Activated CD4-positive, alpha-beta T cell treated with anti-CD3 and anti-CD28 coated beads for 4 hours (primary cell): ENCODE measurements at regions not wholly inside any gene's neighbourhood (a gene's known extent, or its start where the extent isn't known, plus 50 kb on each side); places are given as distances from the start of the nearest gene placed in this dataset.
"Not testable (repeated sequence)": the region's sequence is repeated elsewhere in the genome, so short reads cannot be mapped to it uniquely, and the experiment has no call there.

Experiments
- DNase-seq, 2 donors: peaks; one replicate each; pipeline ENCODE4 v3.0.0-alpha.2; 2020

- no peak for DNase-seq
Measured at GRCh38 chr3:87101861-87102625, 111.1 kb upstream of the VGLL3 start.

GRCh38 chr3:87097733-87098132, 106.8 kb upstream of the VGLL3 start:
- not testable (repeated sequence) for DNase-seq

- DNase-seq = no peak
Measured at GRCh38 chr3:87090631-87091030, 99.7 kb upstream of the VGLL3 start.

- no peak for DNase-seq
Measured at GRCh38 chr3:87088993-87089841, 98.3 kb upstream of the VGLL3 start.

GRCh38 chr3:87088430-87088992, 97.6 kb upstream of the VGLL3 start:
- DNase-seq = no peak

- DNase-seq = no peak
Measured at GRCh38 chr3:87084868-87085267, 93.9 kb upstream of the VGLL3 start.

- DNase-seq = no peak
Measured at GRCh38 chr3:87082796-87083440, 92.0 kb upstream of the VGLL3 start.

- DNase-seq = no peak
Measured at GRCh38 chr3:87077355-87077754, 86.4 kb upstream of the VGLL3 start.

GRCh38 chr3:87076946-87077345, 86.0 kb upstream of the VGLL3 start:
- DNase-seq = no peak

- DNase-seq = no peak
Measured at GRCh38 chr3:87073496-87074145, 82.7 kb upstream of the VGLL3 start.

- no peak for DNase-seq
Measured at GRCh38 chr3:87072446-87072845, 81.5 kb upstream of the VGLL3 start.

- DNase-seq = no peak
Measured at GRCh38 chr3:87069971-87070370, 79.0 kb upstream of the VGLL3 start.

- no peak for DNase-seq
Measured at GRCh38 chr3:87069021-87069420, 78.1 kb upstream of the VGLL3 start.

GRCh38 chr3:87062685-87063084, 71.7 kb upstream of the VGLL3 start:
- no peak for DNase-seq

- DNase-seq = no peak
Measured at GRCh38 chr3:87057474-87057873, 66.5 kb upstream of the VGLL3 start.

GRCh38 chr3:87053553-87053952, 62.6 kb upstream of the VGLL3 start:
- no peak for DNase-seq

GRCh38 chr3:87052499-87053260, 61.7 kb upstream of the VGLL3 start:
- DNase-seq = no peak

GRCh38 chr3:87047852-87048251, 56.9 kb upstream of the VGLL3 start:
- DNase-seq = no peak

GRCh38 chr3:87046241-87046640, 55.3 kb upstream of the VGLL3 start:
- no peak for DNase-seq

GRCh38 chr3:87045473-87045872, 54.5 kb upstream of the VGLL3 start:
- no peak for DNase-seq

GRCh38 chr3:87044846-87045245, 53.9 kb upstream of the VGLL3 start:
- DNase-seq = no peak

GRCh38 chr3:87044409-87044808, 53.5 kb upstream of the VGLL3 start:
- no peak for DNase-seq
